GM12891 (cell line): ENCODE measurements at regions not wholly inside any gene's neighbourhood (a gene's known extent, or its start where the extent isn't known, plus 50 kb on each side); places are given as distances from the start of the nearest gene placed in this dataset.

Source experiments
- PAX5 ChIP-seq: IDR thresholded peaks from 2 replicates; pipeline ENCODE4 v1.6.1; 2011; ENCODE audit warnings: low read length, moderate library complexity, mild to moderate bottlenecking; ENCODE audit not compliant: insufficient read depth, severe bottlenecking
- POLR2A ChIP-seq: IDR thresholded peaks from 2 replicates; pipeline ENCODE4 v1.6.1; 2011; ENCODE audit warnings: low read depth, low read length, control low read depth
- POLR2AphosphoS5 ChIP-seq: IDR thresholded peaks from 2 replicates; pipeline ENCODE4 v1.6.1; 2011; ENCODE audit warnings: low read depth, low read length, control low read depth
- POU2F2 ChIP-seq: IDR thresholded peaks from 2 replicates; pipeline ENCODE4 v1.6.1; 2011; ENCODE audit warnings: low read depth, mild to moderate bottlenecking, control low read depth, low read length, moderate library complexity
- TAF1 ChIP-seq: IDR thresholded peaks from 2 replicates; pipeline ENCODE4 v1.6.1; 2011; ENCODE audit warnings: low read depth, low read length, control low read depth

DNA sequence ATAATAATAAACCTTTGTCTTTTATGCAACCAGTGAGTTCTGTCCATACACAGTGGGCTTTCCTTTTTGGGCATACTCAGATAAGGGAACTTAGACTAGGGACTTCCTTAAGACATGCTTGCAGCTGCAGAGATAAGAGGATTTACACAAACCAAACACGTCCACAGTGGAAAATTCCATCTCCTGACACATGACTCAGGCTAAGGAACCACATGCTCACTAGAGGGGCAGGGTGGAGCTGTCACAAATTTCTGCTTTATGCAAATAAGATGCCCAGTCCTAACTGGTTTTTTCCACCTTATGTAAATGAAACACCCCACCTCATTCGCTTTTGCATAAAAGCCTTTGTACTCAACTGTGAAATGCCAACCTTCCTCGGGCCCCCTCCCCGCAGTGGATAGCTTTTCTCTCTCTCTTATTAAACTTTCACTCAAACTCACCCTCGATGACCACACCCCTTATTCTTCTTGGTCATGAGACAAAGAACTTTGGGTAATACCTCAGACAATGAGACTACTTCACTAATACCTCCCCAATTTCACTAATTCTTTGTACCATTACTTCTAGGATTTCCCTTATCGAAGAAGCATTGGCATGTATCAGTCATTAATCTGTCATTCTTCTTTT is 170.3 kb upstream of the FTMT start:
- TF ChIP-seq POLR2AphosphoS5 = no peak
- TF ChIP-seq POLR2A = no peak
- TF ChIP-seq TAF1 = no peak
- no peak for TF ChIP-seq PAX5
- TF ChIP-seq POU2F2 = no peak
